ENCODE measurements at regions not wholly inside any gene's neighbourhood (a gene's known extent, or its start where the extent isn't known, plus 50 kb on each side); places are given as distances from the start of the nearest gene placed in this dataset.

DNA sequence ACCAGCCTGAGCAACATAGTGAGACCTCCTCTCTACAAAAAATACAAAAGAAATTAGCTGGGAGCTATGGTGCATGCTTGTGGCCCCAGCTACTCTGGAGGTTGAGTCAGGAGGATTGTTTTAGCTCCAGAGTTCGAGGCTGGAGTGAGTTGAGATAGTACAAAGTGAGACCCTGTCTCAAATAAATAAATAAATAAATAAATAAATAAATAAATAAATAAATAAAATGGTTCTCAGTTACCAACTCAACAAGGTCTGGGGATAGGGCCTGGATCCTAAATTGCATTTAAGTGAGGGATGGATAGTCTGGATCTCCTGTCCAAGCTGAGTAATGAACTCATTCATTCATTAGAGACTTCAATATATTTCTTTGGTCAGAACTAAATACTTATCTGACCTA is 115.7 kb upstream of the IL1RAPL2 start:
- no peaks in the 10 kb centered on the region for H3K9me3 ChIP-seq (ENCODE audit: low read length)
- H3K27me3 ChIP-seq (ENCODE audit: insufficient read depth, low read depth, low read length): no peaks in the 10 kb centered on the region
- H3K9ac ChIP-seq (ENCODE audit: low read length): no peak overlapping the region
- H3K9me2 ChIP-seq (ENCODE audit: insufficient read depth, low read length): no peaks in the 10 kb centered on the region
- H2AFZ ChIP-seq (ENCODE audit: low read depth, low read length): no peak overlapping the region
- H3K79me2 ChIP-seq (replicated peaks; ENCODE audit: insufficient read depth, low read length): no peaks in the 10 kb centered on the region
- H3K4me3 ChIP-seq (ENCODE audit: low read length): no peak overlapping the region
- no peaks in the 10 kb centered on the region for H3F3A ChIP-seq (ENCODE audit: insufficient read depth, low read length, poor library complexity, severe bottlenecking)
- H3K36me3 ChIP-seq (ENCODE audit: insufficient read depth, low read length): no peaks in the 10 kb centered on the region
- TF ChIP-seq SMC3 (conservative IDR thresholded peaks at IDR 0.05; ENCODE audit: poor library complexity): no peak
- TF ChIP-seq EP300 (conservative IDR thresholded peaks at IDR 0.05; ENCODE audit: poor library complexity, severe bottlenecking): no peak
- TF ChIP-seq POLR2AphosphoS5 (IDR thresholded peaks at IDR 0.05): no peak
- TF ChIP-seq TAF1 (IDR thresholded peaks at IDR 0.05; ENCODE audit: low read depth): no peak
- TF ChIP-seq MXI1 (conservative IDR thresholded peaks at IDR 0.05; ENCODE audit: poor library complexity, severe bottlenecking): no peak
- TF ChIP-seq, protein P1, sequence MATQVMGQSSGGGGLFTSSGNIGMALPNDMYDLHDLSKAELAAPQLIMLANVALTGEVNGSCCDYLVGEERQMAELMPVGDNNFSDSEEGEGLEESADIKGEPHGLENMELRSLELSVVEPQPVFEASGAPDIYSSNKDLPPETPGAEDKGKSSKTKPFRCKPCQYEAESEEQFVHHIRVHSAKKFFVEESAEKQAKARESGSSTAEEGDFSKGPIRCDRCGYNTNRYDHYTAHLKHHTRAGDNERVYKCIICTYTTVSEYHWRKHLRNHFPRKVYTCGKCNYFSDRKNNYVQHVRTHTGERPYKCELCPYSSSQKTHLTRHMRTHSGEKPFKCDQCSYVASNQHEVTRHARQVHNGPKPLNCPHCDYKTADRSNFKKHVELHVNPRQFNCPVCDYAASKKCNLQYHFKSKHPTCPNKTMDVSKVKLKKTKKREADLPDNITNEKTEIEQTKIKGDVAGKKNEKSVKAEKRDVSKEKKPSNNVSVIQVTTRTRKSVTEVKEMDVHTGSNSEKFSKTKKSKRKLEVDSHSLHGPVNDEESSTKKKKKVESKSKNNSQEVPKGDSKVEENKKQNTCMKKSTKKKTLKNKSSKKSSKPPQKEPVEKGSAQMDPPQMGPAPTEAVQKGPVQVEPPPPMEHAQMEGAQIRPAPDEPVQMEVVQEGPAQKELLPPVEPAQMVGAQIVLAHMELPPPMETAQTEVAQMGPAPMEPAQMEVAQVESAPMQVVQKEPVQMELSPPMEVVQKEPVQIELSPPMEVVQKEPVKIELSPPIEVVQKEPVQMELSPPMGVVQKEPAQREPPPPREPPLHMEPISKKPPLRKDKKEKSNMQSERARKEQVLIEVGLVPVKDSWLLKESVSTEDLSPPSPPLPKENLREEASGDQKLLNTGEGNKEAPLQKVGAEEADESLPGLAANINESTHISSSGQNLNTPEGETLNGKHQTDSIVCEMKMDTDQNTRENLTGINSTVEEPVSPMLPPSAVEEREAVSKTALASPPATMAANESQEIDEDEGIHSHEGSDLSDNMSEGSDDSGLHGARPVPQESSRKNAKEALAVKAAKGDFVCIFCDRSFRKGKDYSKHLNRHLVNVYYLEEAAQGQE (IDR thresholded peaks at IDR 0.05; ENCODE audit: borderline replicate concordance): no peak
- TF ChIP-seq, protein P2, sequence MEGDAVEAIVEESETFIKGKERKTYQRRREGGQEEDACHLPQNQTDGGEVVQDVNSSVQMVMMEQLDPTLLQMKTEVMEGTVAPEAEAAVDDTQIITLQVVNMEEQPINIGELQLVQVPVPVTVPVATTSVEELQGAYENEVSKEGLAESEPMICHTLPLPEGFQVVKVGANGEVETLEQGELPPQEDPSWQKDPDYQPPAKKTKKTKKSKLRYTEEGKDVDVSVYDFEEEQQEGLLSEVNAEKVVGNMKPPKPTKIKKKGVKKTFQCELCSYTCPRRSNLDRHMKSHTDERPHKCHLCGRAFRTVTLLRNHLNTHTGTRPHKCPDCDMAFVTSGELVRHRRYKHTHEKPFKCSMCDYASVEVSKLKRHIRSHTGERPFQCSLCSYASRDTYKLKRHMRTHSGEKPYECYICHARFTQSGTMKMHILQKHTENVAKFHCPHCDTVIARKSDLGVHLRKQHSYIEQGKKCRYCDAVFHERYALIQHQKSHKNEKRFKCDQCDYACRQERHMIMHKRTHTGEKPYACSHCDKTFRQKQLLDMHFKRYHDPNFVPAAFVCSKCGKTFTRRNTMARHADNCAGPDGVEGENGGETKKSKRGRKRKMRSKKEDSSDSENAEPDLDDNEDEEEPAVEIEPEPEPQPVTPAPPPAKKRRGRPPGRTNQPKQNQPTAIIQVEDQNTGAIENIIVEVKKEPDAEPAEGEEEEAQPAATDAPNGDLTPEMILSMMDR (IDR thresholded peaks at IDR 0.05; ENCODE audit: poor library complexity, severe bottlenecking): no peak
- no peak for TF ChIP-seq EZH2 (IDR thresholded peaks at IDR 0.05; ENCODE audit: borderline replicate concordance, insufficient read depth, low read length, poor library complexity, severe bottlenecking)
- no peak for TF ChIP-seq RAD21 (conservative IDR thresholded peaks at IDR 0.05)
- no peak overlapping the region for H3K27ac ChIP-seq (ENCODE audit: low read length)
- no peak overlapping the region for H3K4me2 ChIP-seq (ENCODE audit: low read length)
- no peaks in the 10 kb centered on the region for H4K20me1 ChIP-seq (ENCODE audit: insufficient read depth)

DNA sequence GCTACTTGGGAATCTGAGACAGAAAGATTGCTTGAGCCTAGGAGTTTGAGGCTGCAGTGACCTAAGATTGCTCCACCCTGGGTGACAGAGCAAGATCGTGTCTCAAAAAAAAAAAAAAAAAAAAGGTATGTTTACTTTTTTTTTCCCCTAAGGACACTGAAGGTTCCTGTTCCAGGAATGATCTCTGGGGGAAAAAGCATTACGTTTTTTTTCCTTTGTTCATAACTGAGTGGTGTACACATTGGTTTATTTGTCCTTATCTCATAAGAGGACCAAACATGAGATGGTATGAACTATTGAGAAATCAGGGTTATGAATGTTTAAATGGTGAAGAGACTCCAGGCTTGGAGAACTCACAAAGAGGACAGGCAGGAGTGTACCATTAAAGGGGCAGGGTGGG is 120.4 kb upstream of the IL1RAPL2 start:
- no peak overlapping the region for H2AFZ ChIP-seq (ENCODE audit: low read depth, low read length)
- H3K4me2 ChIP-seq (ENCODE audit: low read length): no peak overlapping the region
- TF ChIP-seq POLR2AphosphoS5 (IDR thresholded peaks at IDR 0.05) (no peak), RAD21 (conservative IDR thresholded peaks at IDR 0.05) (no peak), TAF1 (IDR thresholded peaks at IDR 0.05; ENCODE audit: low read depth) (no peak), EP300 (conservative IDR thresholded peaks at IDR 0.05; ENCODE audit: poor library complexity, severe bottlenecking) (no peak), SMC3 (conservative IDR thresholded peaks at IDR 0.05; ENCODE audit: poor library complexity) (no peak), EZH2 (IDR thresholded peaks at IDR 0.05; ENCODE audit: borderline replicate concordance, insufficient read depth, low read length, poor library complexity, severe bottlenecking) (no peak), MXI1 (conservative IDR thresholded peaks at IDR 0.05; ENCODE audit: poor library complexity, severe bottlenecking) (no peak)
- TF ChIP-seq, protein P1 (IDR thresholded peaks at IDR 0.05; ENCODE audit: borderline replicate concordance): no peak
- TF ChIP-seq, protein P2 (IDR thresholded peaks at IDR 0.05; ENCODE audit: poor library complexity, severe bottlenecking): no peak
- no peaks in the 10 kb centered on the region for H3K36me3 ChIP-seq (ENCODE audit: insufficient read depth, low read length)
- H4K20me1 ChIP-seq (ENCODE audit: insufficient read depth): no peaks in the 10 kb centered on the region
- H3K9me3 ChIP-seq (ENCODE audit: low read length): no peaks in the 10 kb centered on the region
- H3K4me3 ChIP-seq (ENCODE audit: low read length): no peak overlapping the region
- H3F3A ChIP-seq (ENCODE audit: insufficient read depth, low read length, poor library complexity, severe bottlenecking): no peaks in the 10 kb centered on the region
- no peak overlapping the region for H3K27ac ChIP-seq (ENCODE audit: low read length)
- no peaks in the 10 kb centered on the region for H3K79me2 ChIP-seq (replicated peaks; ENCODE audit: insufficient read depth, low read length)
- no peaks in the 10 kb centered on the region for H3K27me3 ChIP-seq (ENCODE audit: insufficient read depth, low read depth, low read length)
- no peaks in the 10 kb centered on the region for H3K9me2 ChIP-seq (ENCODE audit: insufficient read depth, low read length)
- H3K9ac ChIP-seq (ENCODE audit: low read length): no peak overlapping the region
